ENCODE measurements at regions not wholly inside any gene's neighbourhood (a gene's known extent, or its start where the extent isn't known, plus 50 kb on each side); places are given as distances from the start of the nearest gene placed in this dataset.
"Not testable (repeated sequence)": the region's sequence is repeated elsewhere in the genome, so short reads cannot be mapped to it uniquely, and the experiment has no call there.

GRCh38 chr6:60574723-60575122 is 1711.3 kb downstream of the KHDRBS2 start:
- not testable (repeated sequence) for H3K4me2 ChIP-seq (ENCODE audit: low read depth, low read length, poor library complexity, severe bottlenecking); H3K9me2 ChIP-seq (replicated peaks; ENCODE audit: insufficient read depth, low read length); H3K9me3 ChIP-seq (ENCODE audit: low read length); H3K27ac ChIP-seq (ENCODE audit: low read length); H4K20me1 ChIP-seq (ENCODE audit: insufficient read depth, low read depth, low read length); H3K4me3 ChIP-seq (ENCODE audit: low read length); H3K9ac ChIP-seq (ENCODE audit: low read length); DNase-seq; H3K79me2 ChIP-seq (ENCODE audit: low read length); H3K27me3 ChIP-seq (ENCODE audit: low read length); H3K36me3 ChIP-seq (ENCODE audit: insufficient read depth, low read length); H3K4me1 ChIP-seq (ENCODE audit: low read length); H2AFZ ChIP-seq (ENCODE audit: low read length)

- not testable (repeated sequence) for H2AFZ ChIP-seq (ENCODE audit: low read length); H3K36me3 ChIP-seq (ENCODE audit: insufficient read depth, low read length); H3K79me2 ChIP-seq (ENCODE audit: low read length); DNase-seq; H3K4me2 ChIP-seq (ENCODE audit: low read depth, low read length, poor library complexity, severe bottlenecking); H4K20me1 ChIP-seq (ENCODE audit: insufficient read depth, low read depth, low read length); H3K9me2 ChIP-seq (replicated peaks; ENCODE audit: insufficient read depth, low read length); H3K27me3 ChIP-seq (ENCODE audit: low read length); H3K27ac ChIP-seq (ENCODE audit: low read length); H3K9ac ChIP-seq (ENCODE audit: low read length); H3K4me1 ChIP-seq (ENCODE audit: low read length); H3K9me3 ChIP-seq (ENCODE audit: low read length); H3K4me3 ChIP-seq (ENCODE audit: low read length)
These were observed 1713.4 kb downstream of the KHDRBS2 start for GRCh38 chr6:60572607-60573006.

GRCh38 chr6:60571293-60572016 is 1714.6 kb downstream of the KHDRBS2 start:
- H3K79me2 ChIP-seq (ENCODE audit: low read length); H3K36me3 ChIP-seq (ENCODE audit: insufficient read depth, low read length); H3K9ac ChIP-seq (ENCODE audit: low read length); H3K4me1 ChIP-seq (ENCODE audit: low read length); H3K4me2 ChIP-seq (ENCODE audit: low read depth, low read length, poor library complexity, severe bottlenecking); H3K4me3 ChIP-seq (ENCODE audit: low read length); H3K9me3 ChIP-seq (ENCODE audit: low read length); H3K27me3 ChIP-seq (ENCODE audit: low read length); H3K27ac ChIP-seq (ENCODE audit: low read length); H2AFZ ChIP-seq (ENCODE audit: low read length); H4K20me1 ChIP-seq (ENCODE audit: insufficient read depth, low read depth, low read length); H3K9me2 ChIP-seq (replicated peaks; ENCODE audit: insufficient read depth, low read length); DNase-seq: not testable (repeated sequence)

- not testable (repeated sequence) for H3K9me3 ChIP-seq (ENCODE audit: low read length); DNase-seq; H3K36me3 ChIP-seq (ENCODE audit: insufficient read depth, low read length); H2AFZ ChIP-seq (ENCODE audit: low read length); H3K27ac ChIP-seq (ENCODE audit: low read length); H3K9me2 ChIP-seq (replicated peaks; ENCODE audit: insufficient read depth, low read length); H3K4me2 ChIP-seq (ENCODE audit: low read depth, low read length, poor library complexity, severe bottlenecking); H4K20me1 ChIP-seq (ENCODE audit: insufficient read depth, low read depth, low read length); H3K79me2 ChIP-seq (ENCODE audit: low read length); H3K4me1 ChIP-seq (ENCODE audit: low read length); H3K27me3 ChIP-seq (ENCODE audit: low read length); H3K9ac ChIP-seq (ENCODE audit: low read length); H3K4me3 ChIP-seq (ENCODE audit: low read length)
These were observed 1715.4 kb downstream of the KHDRBS2 start for GRCh38 chr6:60570599-60570998.

GRCh38 chr6:60567447-60568187 is 1718.4 kb downstream of the KHDRBS2 start:
- H3K9me3 ChIP-seq (ENCODE audit: low read length); H4K20me1 ChIP-seq (ENCODE audit: insufficient read depth, low read depth, low read length); H2AFZ ChIP-seq (ENCODE audit: low read length); H3K36me3 ChIP-seq (ENCODE audit: insufficient read depth, low read length); DNase-seq; H3K9ac ChIP-seq (ENCODE audit: low read length); H3K9me2 ChIP-seq (replicated peaks; ENCODE audit: insufficient read depth, low read length); H3K4me1 ChIP-seq (ENCODE audit: low read length); H3K4me2 ChIP-seq (ENCODE audit: low read depth, low read length, poor library complexity, severe bottlenecking); H3K4me3 ChIP-seq (ENCODE audit: low read length); H3K79me2 ChIP-seq (ENCODE audit: low read length); H3K27ac ChIP-seq (ENCODE audit: low read length); H3K27me3 ChIP-seq (ENCODE audit: low read length): not testable (repeated sequence)

GRCh38 chr6:60566387-60566786 is 1719.6 kb downstream of the KHDRBS2 start:
- not testable (repeated sequence) for H4K20me1 ChIP-seq (ENCODE audit: insufficient read depth, low read depth, low read length); H3K9me3 ChIP-seq (ENCODE audit: low read length); H3K27ac ChIP-seq (ENCODE audit: low read length); H3K27me3 ChIP-seq (ENCODE audit: low read length); H3K79me2 ChIP-seq (ENCODE audit: low read length); H3K9ac ChIP-seq (ENCODE audit: low read length); H3K4me1 ChIP-seq (ENCODE audit: low read length); H3K36me3 ChIP-seq (ENCODE audit: insufficient read depth, low read length); H3K4me3 ChIP-seq (ENCODE audit: low read length); H3K9me2 ChIP-seq (replicated peaks; ENCODE audit: insufficient read depth, low read length); DNase-seq; H3K4me2 ChIP-seq (ENCODE audit: low read depth, low read length, poor library complexity, severe bottlenecking); H2AFZ ChIP-seq (ENCODE audit: low read length)

- H2AFZ ChIP-seq (ENCODE audit: low read length); H3K9me2 ChIP-seq (replicated peaks; ENCODE audit: insufficient read depth, low read length); H3K27ac ChIP-seq (ENCODE audit: low read length); H3K4me3 ChIP-seq (ENCODE audit: low read length); H3K9ac ChIP-seq (ENCODE audit: low read length); H3K36me3 ChIP-seq (ENCODE audit: insufficient read depth, low read length); H3K9me3 ChIP-seq (ENCODE audit: low read length); H3K4me2 ChIP-seq (ENCODE audit: low read depth, low read length, poor library complexity, severe bottlenecking); DNase-seq; H3K79me2 ChIP-seq (ENCODE audit: low read length); H3K27me3 ChIP-seq (ENCODE audit: low read length); H3K4me1 ChIP-seq (ENCODE audit: low read length); H4K20me1 ChIP-seq (ENCODE audit: insufficient read depth, low read depth, low read length): not testable (repeated sequence)
These were observed 1726.3 kb downstream of the KHDRBS2 start for GRCh38 chr6:60559702-60560101.

GRCh38 chr6:60547340-60547739 is 1738.7 kb downstream of the KHDRBS2 start:
- not testable (repeated sequence) for H3K36me3 ChIP-seq (ENCODE audit: insufficient read depth, low read length); H3K9ac ChIP-seq (ENCODE audit: low read length); H3K9me3 ChIP-seq (ENCODE audit: low read length); H3K9me2 ChIP-seq (replicated peaks; ENCODE audit: insufficient read depth, low read length); H3K27me3 ChIP-seq (ENCODE audit: low read length); H3K79me2 ChIP-seq (ENCODE audit: low read length); DNase-seq; H3K27ac ChIP-seq (ENCODE audit: low read length); H4K20me1 ChIP-seq (ENCODE audit: insufficient read depth, low read depth, low read length); H3K4me2 ChIP-seq (ENCODE audit: low read depth, low read length, poor library complexity, severe bottlenecking); H3K4me3 ChIP-seq (ENCODE audit: low read length); H2AFZ ChIP-seq (ENCODE audit: low read length); H3K4me1 ChIP-seq (ENCODE audit: low read length)

All from Karpas-422 (cell line).